PC-9 (cell line): ENCODE measurements at regions not wholly inside any gene's neighbourhood (a gene's known extent, or its start where the extent isn't known, plus 50 kb on each side); places are given as distances from the start of the nearest gene placed in this dataset.

ENCODE experiments used
- BruUV-seq: library from RNA; stranded (reverse); fragments of 400-500 nt; replicated peaks from 2 replicates; lab custom pipeline; 2021; lab: Mats Ljungman, UMichigan
- CTCF ChIA-PET: fragments of 300-600 bp; sonication (Branson Sonifier 250); formaldehyde crosslinking; loops from one replicate; lab custom pipeline; 2022; ENCODE audit warnings: antibody characterized with exemption; lab: Charles Lee
- POLR2A ChIA-PET: fragments of 300-600 bp; sonication (Branson Sonifier 250); formaldehyde crosslinking; loops from one replicate; lab custom pipeline; 2022; ENCODE audit warnings: antibody characterized with exemption; ENCODE audit not compliant: unreplicated experiment; lab: Charles Lee
- DNase-seq, 2 experiments: peaks; one replicate each; pipeline versions ENCODE4 v3.0.0 to v3.0.0-alpha.2; 2015 to 2022; ENCODE audit warnings: mixed read lengths in 1 of 2
- H2AFZ ChIP-seq: fragments of 200-600 bp; sonication (generic); 2 replicates; pipeline ENCODE4 v1.8.1; 2017; ENCODE audit warnings: antibody characterized with exemption
- H3F3A ChIP-seq: fragments of 200-600 bp; sonication (generic); 2 replicates; pipeline ENCODE4 v1.8.1; 2017; ENCODE audit warnings: antibody characterized with exemption, mild to moderate bottlenecking, low read depth; ENCODE audit not compliant: insufficient read depth
- H3K27ac ChIP-seq: fragments of 200-600 bp; sonication (generic); 2 replicates; pipeline ENCODE4 v1.6.1; 2016; ENCODE audit warnings: mixed run types
- H3K27me3 ChIP-seq: fragments of 200-600 bp; sonication (generic); 2 replicates; pipeline ENCODE4 v1.6.1; 2016; ENCODE audit warnings: low read depth, mixed run types; ENCODE audit not compliant: insufficient read depth
- H3K36me3 ChIP-seq: fragments of 200-600 bp; sonication (generic); 2 replicates; pipeline ENCODE4 v1.6.1; 2016; ENCODE audit warnings: low read depth, mixed run types
- H3K4me1 ChIP-seq: fragments of 200-600 bp; sonication (generic); replicated peaks from 2 replicates; pipeline ENCODE4 v1.6.1; 2016; ENCODE audit warnings: mixed run types; ENCODE audit not compliant: insufficient read depth
- H3K4me2 ChIP-seq: fragments of 200-600 bp; sonication (generic); 2 replicates; pipeline ENCODE4 v1.6.1; 2017; ENCODE audit warnings: mixed run types
- H3K4me3 ChIP-seq: fragments of 200-600 bp; sonication (generic); 2 replicates; pipeline ENCODE4 v1.6.1; 2016; ENCODE audit warnings: mixed run types
- H3K79me2 ChIP-seq: fragments of 200-600 bp; sonication (generic); 2 replicates; pipeline ENCODE4 v1.6.1; 2017; ENCODE audit warnings: low read depth, mixed run types
- H3K9me2 ChIP-seq: fragments of 200-600 bp; sonication (generic); 2 replicates; pipeline ENCODE4 v1.8.1; 2017; ENCODE audit warnings: mild to moderate bottlenecking; ENCODE audit not compliant: insufficient read depth
- H3K9me3 ChIP-seq: fragments of 200-600 bp; sonication (generic); 2 replicates; pipeline ENCODE4 v1.8.1; 2016; ENCODE audit warnings: low read depth; ENCODE audit not compliant: insufficient read depth
- H4K20me1 ChIP-seq: fragments of 200-600 bp; sonication (generic); 2 replicates; pipeline ENCODE4 v1.8.1; 2017; ENCODE audit not compliant: insufficient read depth
- CTCF ChIP-seq: fragments of 200-600 bp; sonication (generic); conservative IDR thresholded peaks from 2 replicates; pipeline ENCODE4 v1.6.1; 2017; ENCODE audit warnings: mixed run types, antibody characterized with exemption, mild to moderate bottlenecking, moderate library complexity
- EZH2 ChIP-seq: fragments of 200-600 bp; sonication (generic); IDR thresholded peaks from 2 replicates; pipeline ENCODE4 v1.8.0; 2017; ENCODE audit warnings: antibody characterized with exemption, low read depth
- intact Hi-C: fragments of 100-400 bp; cut with micrococcal nuclease; formaldehyde crosslinking; loops from one replicate; pipeline ENCODE4 v1.10.0; 2022; ENCODE audit not compliant: unreplicated experiment

GRCh38 chr17:36881323-36881722 lies 56.0 kb upstream of the LHX1 start:
- no peak overlapping the region for H3K27ac ChIP-seq
- POLR2A ChIA-PET = interaction anchor here (0.7 kb wide), 1 partner anchor 57 kb away, joined by 3 read pairs; no protein-coding TSS in a partner anchor
- BruUV-seq = no TSS peak
- H3K4me3 ChIP-seq = no peak overlapping the region
- H3K4me1 ChIP-seq = no peaks in the 10 kb centered on the region
- H3K27me3 ChIP-seq = no peaks in the 10 kb centered on the region
- no peaks in the 10 kb centered on the region for H3F3A ChIP-seq
- H3K4me2 ChIP-seq = no peak overlapping the region
- no peaks in the 10 kb centered on the region for H3K79me2 ChIP-seq
- no peak for DNase-seq
- CTCF ChIA-PET = no interaction called here
- H3K36me3 ChIP-seq = no peaks in the 10 kb centered on the region
- H3K9me2 ChIP-seq = no peaks in the 10 kb centered on the region
- H4K20me1 ChIP-seq = no peaks in the 10 kb centered on the region
- TF ChIP-seq EZH2 = no peak
- TF ChIP-seq CTCF = no peak
- no peak overlapping the region for H2AFZ ChIP-seq
- intact Hi-C loops = no loop called here
- H3K9me3 ChIP-seq = no peaks in the 10 kb centered on the region; the same call in 1 of the 2 replicates

- Histone ChIP-seq H4K20me1 (no peaks in the 10 kb centered on the region), H3K36me3 (no peaks in the 10 kb centered on the region), H3K4me2 (no peak overlapping the region), H3K79me2 (no peaks in the 10 kb centered on the region), H3K4me1 (no peaks in the 10 kb centered on the region), H3K4me3 (no peak overlapping the region), H3K27me3 (no peaks in the 10 kb centered on the region), H3K9me2 (no peaks in the 10 kb centered on the region), H3K27ac (no peak overlapping the region), H3F3A (no peaks in the 10 kb centered on the region), H2AFZ (no peak overlapping the region), H3K9me3 (no peaks in the 10 kb centered on the region; the same call in 1 of the 2 replicates)
- POLR2A ChIA-PET = no interaction called here
- TF ChIP-seq EZH2 (no peak), CTCF (no peak)
- DNase-seq = no peak
- no TSS peak for BruUV-seq
- CTCF ChIA-PET = no interaction called here
- intact Hi-C loops = no loop called here
Observed at GRCh38 chr17:36884495-36885152, 52.7 kb upstream of the LHX1 start.

- Histone ChIP-seq H4K20me1 (no peaks in the 10 kb centered on the region), H3K27ac (no peak overlapping the region), H3K27me3 (no peaks in the 10 kb centered on the region), H2AFZ (no peak overlapping the region), H3K4me3 (no peak overlapping the region), H3F3A (no peaks in the 10 kb centered on the region), H3K9me2 (no peaks in the 10 kb centered on the region), H3K4me2 (no peak overlapping the region), H3K4me1 (no peaks in the 10 kb centered on the region), H3K79me2 (no peaks in the 10 kb centered on the region), H3K36me3 (no peaks in the 10 kb centered on the region), H3K9me3 (no peaks in the 10 kb centered on the region; the same call in 1 of the 2 replicates)
- ChIA-PET CTCF (no interaction called here), POLR2A (no interaction called here)
- no peak for DNase-seq
- no peak for TF ChIP-seq EZH2
- TF ChIP-seq CTCF = no peak
- no TSS peak for BruUV-seq
- intact Hi-C loops = no loop called here
Observed at GRCh38 chr17:36885153-36885735, 52.0 kb upstream of the LHX1 start.
